ENCODE measurements at regions not wholly inside any gene's neighbourhood (a gene's known extent, or its start where the extent isn't known, plus 50 kb on each side); places are given as distances from the start of the nearest gene placed in this dataset.

DNA sequence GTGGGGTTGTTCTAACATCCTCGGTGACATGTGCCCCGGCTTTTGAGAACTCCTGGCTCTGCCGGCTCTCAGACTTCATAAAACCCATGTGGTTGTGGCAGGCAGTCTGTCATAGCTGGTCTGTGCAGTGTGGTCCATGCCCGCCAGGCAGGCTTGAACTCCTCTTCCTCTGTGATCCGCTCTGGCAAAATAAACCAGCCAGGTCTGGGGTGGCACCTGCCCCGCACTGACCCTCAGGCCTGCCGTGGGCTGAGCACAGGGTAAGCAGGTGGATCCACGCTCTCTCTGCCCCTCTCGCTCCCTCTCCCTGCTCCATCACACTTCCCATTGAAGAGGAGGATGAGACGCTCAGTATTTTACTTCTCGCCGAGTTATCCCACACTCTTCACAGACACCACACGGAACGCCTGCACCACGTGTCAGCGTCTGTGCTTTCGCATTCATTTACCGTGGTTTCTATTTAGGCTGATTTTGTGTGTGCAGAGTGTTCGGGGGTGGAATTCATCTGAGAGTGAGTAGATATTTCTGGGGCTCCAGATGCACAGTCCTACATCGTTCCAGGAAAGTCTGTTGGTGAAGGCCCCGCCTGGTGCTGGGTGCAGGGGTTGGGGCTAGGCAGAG lies 56.4 kb downstream of the RTP5 start:
- no peak overlapping the region for H3K27ac ChIP-seq (ENCODE audit: control insufficient read depth, insufficient read depth)
- CTCF ChIA-PET, result no interaction called here
- no TSS peak for BruUV-seq (replicated peaks)
- no peaks in the 10 kb centered on the region for H3K9me3 ChIP-seq (replicated peaks; ENCODE audit: control insufficient read depth, insufficient read depth, low read length)
- no peaks in the 10 kb centered on the region for H4K20me1 ChIP-seq (ENCODE audit: control insufficient read depth, insufficient read depth)
- ATAC-seq, result no peak
- TF ChIP-seq EGR1 (IDR thresholded peaks at IDR 0.05; ENCODE audit: borderline replicate concordance in 1 of 2, low read depth in 2 of 2, low read length in 2 of 2) (no peak), DPF2 (IDR thresholded peaks at IDR 0.05) (no peak), POLR2AphosphoS2 (IDR thresholded peaks at IDR 0.05; ENCODE audit: low read depth, low read length) (no peak), NR2C2 (IDR thresholded peaks at IDR 0.05; ENCODE audit: borderline replicate concordance, control insufficient read depth, insufficient read length, low read depth) (no peak), HCFC1 (IDR thresholded peaks at IDR 0.05; ENCODE audit: low read length) (no peak), HDAC2 (IDR thresholded peaks at IDR 0.05) (no peak), CEBPB (IDR thresholded peaks at IDR 0.05; ENCODE audit: borderline replicate concordance in 1 of 2, low read depth in 2 of 2, low read length in 2 of 2) (no peak), RUNX3 (IDR thresholded peaks at IDR 0.05; ENCODE audit: low read length) (no peak), LARP7 (IDR thresholded peaks at IDR 0.05) (no peak), HDAC6 (IDR thresholded peaks at IDR 0.05; ENCODE audit: unreplicated experiment) (no peak), ZNF274 (IDR thresholded peaks at IDR 0.05; ENCODE audit: insufficient read depth, insufficient read length) (no peak), CHD1 (IDR thresholded peaks at IDR 0.05; ENCODE audit: low read depth, low read length) (no peak), BHLHE40 (IDR thresholded peaks at IDR 0.05; ENCODE audit: borderline replicate concordance in 1 of 2, low read depth in 2 of 2, low read length in 1 of 2) (no peak), SREBF1 (IDR thresholded peaks at IDR 0.05; ENCODE audit: low read length) (no peak)
- TF ChIP-seq, protein P1, sequence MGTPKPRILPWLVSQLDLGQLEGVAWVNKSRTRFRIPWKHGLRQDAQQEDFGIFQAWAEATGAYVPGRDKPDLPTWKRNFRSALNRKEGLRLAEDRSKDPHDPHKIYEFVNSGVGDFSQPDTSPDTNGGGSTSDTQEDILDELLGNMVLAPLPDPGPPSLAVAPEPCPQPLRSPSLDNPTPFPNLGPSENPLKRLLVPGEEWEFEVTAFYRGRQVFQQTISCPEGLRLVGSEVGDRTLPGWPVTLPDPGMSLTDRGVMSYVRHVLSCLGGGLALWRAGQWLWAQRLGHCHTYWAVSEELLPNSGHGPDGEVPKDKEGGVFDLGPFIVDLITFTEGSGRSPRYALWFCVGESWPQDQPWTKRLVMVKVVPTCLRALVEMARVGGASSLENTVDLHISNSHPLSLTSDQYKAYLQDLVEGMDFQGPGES (IDR thresholded peaks at IDR 0.05), result no peak
- TF ChIP-seq, protein P2, sequence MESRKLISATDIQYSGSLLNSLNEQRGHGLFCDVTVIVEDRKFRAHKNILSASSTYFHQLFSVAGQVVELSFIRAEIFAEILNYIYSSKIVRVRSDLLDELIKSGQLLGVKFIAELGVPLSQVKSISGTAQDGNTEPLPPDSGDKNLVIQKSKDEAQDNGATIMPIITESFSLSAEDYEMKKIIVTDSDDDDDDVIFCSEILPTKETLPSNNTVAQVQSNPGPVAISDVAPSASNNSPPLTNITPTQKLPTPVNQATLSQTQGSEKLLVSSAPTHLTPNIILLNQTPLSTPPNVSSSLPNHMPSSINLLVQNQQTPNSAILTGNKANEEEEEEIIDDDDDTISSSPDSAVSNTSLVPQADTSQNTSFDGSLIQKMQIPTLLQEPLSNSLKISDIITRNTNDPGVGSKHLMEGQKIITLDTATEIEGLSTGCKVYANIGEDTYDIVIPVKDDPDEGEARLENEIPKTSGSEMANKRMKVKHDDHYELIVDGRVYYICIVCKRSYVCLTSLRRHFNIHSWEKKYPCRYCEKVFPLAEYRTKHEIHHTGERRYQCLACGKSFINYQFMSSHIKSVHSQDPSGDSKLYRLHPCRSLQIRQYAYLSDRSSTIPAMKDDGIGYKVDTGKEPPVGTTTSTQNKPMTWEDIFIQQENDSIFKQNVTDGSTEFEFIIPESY (IDR thresholded peaks at IDR 0.05), result no peak
- TF ChIP-seq, protein P3, sequence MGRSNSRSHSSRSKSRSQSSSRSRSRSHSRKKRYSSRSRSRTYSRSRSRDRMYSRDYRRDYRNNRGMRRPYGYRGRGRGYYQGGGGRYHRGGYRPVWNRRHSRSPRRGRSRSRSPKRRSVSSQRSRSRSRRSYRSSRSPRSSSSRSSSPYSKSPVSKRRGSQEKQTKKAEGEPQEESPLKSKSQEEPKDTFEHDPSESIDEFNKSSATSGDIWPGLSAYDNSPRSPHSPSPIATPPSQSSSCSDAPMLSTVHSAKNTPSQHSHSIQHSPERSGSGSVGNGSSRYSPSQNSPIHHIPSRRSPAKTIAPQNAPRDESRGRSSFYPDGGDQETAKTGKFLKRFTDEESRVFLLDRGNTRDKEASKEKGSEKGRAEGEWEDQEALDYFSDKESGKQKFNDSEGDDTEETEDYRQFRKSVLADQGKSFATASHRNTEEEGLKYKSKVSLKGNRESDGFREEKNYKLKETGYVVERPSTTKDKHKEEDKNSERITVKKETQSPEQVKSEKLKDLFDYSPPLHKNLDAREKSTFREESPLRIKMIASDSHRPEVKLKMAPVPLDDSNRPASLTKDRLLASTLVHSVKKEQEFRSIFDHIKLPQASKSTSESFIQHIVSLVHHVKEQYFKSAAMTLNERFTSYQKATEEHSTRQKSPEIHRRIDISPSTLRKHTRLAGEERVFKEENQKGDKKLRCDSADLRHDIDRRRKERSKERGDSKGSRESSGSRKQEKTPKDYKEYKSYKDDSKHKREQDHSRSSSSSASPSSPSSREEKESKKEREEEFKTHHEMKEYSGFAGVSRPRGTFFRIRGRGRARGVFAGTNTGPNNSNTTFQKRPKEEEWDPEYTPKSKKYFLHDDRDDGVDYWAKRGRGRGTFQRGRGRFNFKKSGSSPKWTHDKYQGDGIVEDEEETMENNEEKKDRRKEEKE (IDR thresholded peaks at IDR 0.05), result no peak
- no peaks in the 10 kb centered on the region for H3K4me1 ChIP-seq (ENCODE audit: control insufficient read depth, insufficient read depth, low read length)
- no peaks in the 10 kb centered on the region for H3K79me2 ChIP-seq (ENCODE audit: control insufficient read depth, insufficient read depth, low read length)
- RAD21 ChIA-PET (ENCODE audit: unreplicated experiment), result no interaction called here
- in situ Hi-C loops (cut with MboI), result no loop called here
- intact Hi-C loops (cut with micrococcal nuclease; ENCODE audit: unreplicated experiment), result no loop called here
- no peaks in the 10 kb centered on the region for H3K27me3 ChIP-seq (replicated peaks in 1 of 2; ENCODE audit: control insufficient read depth in 2 of 2, insufficient read depth in 2 of 2, low read length in 1 of 2)
- H3K9ac ChIP-seq (ENCODE audit: control insufficient read depth, insufficient read depth, low read length), result no peak overlapping the region
- H3K4me3 ChIP-seq, result no peak overlapping the region
- SMC1A ChIA-PET (ENCODE audit: uncharacterized antibody, unreplicated experiment), result no interaction called here
- POLR2A ChIA-PET, result no interaction called here
- no peak overlapping the region for H3K4me2 ChIP-seq (ENCODE audit: control insufficient read depth, insufficient read depth)
- H2AFZ ChIP-seq (ENCODE audit: control insufficient read depth, low read depth, low read length), result no peak overlapping the region
- DNase-seq (ENCODE audit: low read depth, low spot score), result no peak
- no peak for FAIRE-seq
- no peaks in the 10 kb centered on the region for H3K36me3 ChIP-seq (ENCODE audit: control insufficient read depth in 2 of 2, insufficient read depth in 2 of 2, low read length in 1 of 2)
- WGBS (ENCODE audit: insufficient coverage, insufficient replicate concordance, low lambda C conversion rate, missing lambda C conversion rate), result 88% methylated on average over 21 of the region's 21 CpGs
